ENCODE measurements at regions not wholly inside any gene's neighbourhood (a gene's known extent, or its start where the extent isn't known, plus 50 kb on each side); places are given as distances from the start of the nearest gene placed in this dataset.

DNA sequence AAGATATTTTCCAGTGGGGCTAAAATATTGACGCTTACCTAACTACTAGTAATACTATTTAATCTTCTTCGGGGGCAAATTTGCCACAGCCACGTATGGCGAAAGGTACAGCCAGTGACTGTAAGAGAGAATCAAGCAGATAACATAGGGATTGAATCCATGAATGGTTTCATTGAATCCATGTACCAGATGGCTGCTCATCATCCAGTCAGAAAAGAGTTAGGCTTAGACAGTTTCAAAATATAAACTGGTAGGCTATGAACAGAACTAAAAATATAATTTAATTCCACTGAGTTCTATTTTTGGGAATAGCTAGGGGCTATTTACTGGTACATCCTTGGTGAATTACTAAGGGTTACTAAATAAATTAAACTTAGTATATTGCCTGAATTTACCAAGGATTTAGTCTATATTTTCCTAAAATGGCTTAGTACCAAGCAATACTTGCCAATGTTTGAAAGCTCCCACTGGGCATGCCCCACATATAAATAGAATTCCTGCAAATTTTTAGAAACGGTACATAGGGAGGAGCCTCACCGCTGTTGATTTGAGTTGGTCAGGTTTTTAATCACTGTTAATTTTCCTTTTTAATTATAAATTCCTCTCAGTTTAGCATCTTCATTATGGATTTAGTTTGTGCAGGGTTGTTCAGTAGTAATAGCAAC is 55.8 kb upstream of the VLDLR start:
- TF ChIP-seq, protein P1, sequence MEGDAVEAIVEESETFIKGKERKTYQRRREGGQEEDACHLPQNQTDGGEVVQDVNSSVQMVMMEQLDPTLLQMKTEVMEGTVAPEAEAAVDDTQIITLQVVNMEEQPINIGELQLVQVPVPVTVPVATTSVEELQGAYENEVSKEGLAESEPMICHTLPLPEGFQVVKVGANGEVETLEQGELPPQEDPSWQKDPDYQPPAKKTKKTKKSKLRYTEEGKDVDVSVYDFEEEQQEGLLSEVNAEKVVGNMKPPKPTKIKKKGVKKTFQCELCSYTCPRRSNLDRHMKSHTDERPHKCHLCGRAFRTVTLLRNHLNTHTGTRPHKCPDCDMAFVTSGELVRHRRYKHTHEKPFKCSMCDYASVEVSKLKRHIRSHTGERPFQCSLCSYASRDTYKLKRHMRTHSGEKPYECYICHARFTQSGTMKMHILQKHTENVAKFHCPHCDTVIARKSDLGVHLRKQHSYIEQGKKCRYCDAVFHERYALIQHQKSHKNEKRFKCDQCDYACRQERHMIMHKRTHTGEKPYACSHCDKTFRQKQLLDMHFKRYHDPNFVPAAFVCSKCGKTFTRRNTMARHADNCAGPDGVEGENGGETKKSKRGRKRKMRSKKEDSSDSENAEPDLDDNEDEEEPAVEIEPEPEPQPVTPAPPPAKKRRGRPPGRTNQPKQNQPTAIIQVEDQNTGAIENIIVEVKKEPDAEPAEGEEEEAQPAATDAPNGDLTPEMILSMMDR (conservative IDR thresholded peaks at IDR 0.05; ENCODE audit: low read length): no peak
- TF ChIP-seq EZH2phosphoT487 (IDR thresholded peaks at IDR 0.05; ENCODE audit: borderline replicate concordance): no peak

Measured in Loucy (cell line).